WERI-Rb-1 (cell line): ENCODE measurements at regions not wholly inside any gene's neighbourhood (a gene's known extent, or its start where the extent isn't known, plus 50 kb on each side); places are given as distances from the start of the nearest gene placed in this dataset.
"Not testable (repeated sequence)": the region's sequence is repeated elsewhere in the genome, so short reads cannot be mapped to it uniquely, and the experiment has no call there.

ENCODE experiments used
- DNase-seq: peaks from one replicate; pipeline ENCODE4 v3.0.0-alpha.2; 2020
- H3K27ac ChIP-seq: fragments of 250-450 bp; sonication (Bioruptor Pico); 2 replicates; pipeline ENCODE4 v1.5.1; 2020; ENCODE audit warnings: mild to moderate bottlenecking, moderate library complexity
- H3K27me3 ChIP-seq: fragments of 250-450 bp; sonication (Bioruptor Pico); 2 replicates; pipeline ENCODE4 v1.5.1; 2021; ENCODE audit warnings: mild to moderate bottlenecking, low read depth, moderate library complexity; ENCODE audit not compliant: insufficient read depth, severe bottlenecking
- H3K36me3 ChIP-seq: fragments of 250-450 bp; sonication (Bioruptor Pico); 2 replicates; pipeline ENCODE4 v1.5.1; 2020; ENCODE audit warnings: mild to moderate bottlenecking, moderate library complexity
- H3K4me3 ChIP-seq: 2 replicates; pipeline ENCODE4 v1.5.1; 2011; ENCODE audit warnings: low read depth, mild to moderate bottlenecking, control low read depth, low read length
- H3K9me3 ChIP-seq: fragments of 250-450 bp; sonication (Bioruptor Pico); 2 replicates; pipeline ENCODE4 v1.5.1; 2021; ENCODE audit warnings: mild to moderate bottlenecking, moderate library complexity; ENCODE audit not compliant: severe bottlenecking
- TF ChIP-seq, protein P1 (sequence below): IDR thresholded peaks from 2 replicates; pipeline ENCODE4 v1.5.1; 2011; ENCODE audit warnings: low read depth, mild to moderate bottlenecking, control low read depth, inconsistent platforms, low read length

GRCh38 chr1:196009362-196009761 is 598.9 kb downstream of the KCNT2 start:
- H3K27me3 ChIP-seq: no peaks in the 10 kb centered on the region
- TF ChIP-seq, protein P1, sequence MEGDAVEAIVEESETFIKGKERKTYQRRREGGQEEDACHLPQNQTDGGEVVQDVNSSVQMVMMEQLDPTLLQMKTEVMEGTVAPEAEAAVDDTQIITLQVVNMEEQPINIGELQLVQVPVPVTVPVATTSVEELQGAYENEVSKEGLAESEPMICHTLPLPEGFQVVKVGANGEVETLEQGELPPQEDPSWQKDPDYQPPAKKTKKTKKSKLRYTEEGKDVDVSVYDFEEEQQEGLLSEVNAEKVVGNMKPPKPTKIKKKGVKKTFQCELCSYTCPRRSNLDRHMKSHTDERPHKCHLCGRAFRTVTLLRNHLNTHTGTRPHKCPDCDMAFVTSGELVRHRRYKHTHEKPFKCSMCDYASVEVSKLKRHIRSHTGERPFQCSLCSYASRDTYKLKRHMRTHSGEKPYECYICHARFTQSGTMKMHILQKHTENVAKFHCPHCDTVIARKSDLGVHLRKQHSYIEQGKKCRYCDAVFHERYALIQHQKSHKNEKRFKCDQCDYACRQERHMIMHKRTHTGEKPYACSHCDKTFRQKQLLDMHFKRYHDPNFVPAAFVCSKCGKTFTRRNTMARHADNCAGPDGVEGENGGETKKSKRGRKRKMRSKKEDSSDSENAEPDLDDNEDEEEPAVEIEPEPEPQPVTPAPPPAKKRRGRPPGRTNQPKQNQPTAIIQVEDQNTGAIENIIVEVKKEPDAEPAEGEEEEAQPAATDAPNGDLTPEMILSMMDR: no peak
- no peak for DNase-seq
- no peaks in the 10 kb centered on the region for H3K36me3 ChIP-seq
- no peak overlapping the region for H3K27ac ChIP-seq
- no peak overlapping the region for H3K4me3 ChIP-seq
- H3K9me3 ChIP-seq: no peaks in the 10 kb centered on the region

- H3K27me3 ChIP-seq: no peaks in the 10 kb centered on the region
- no peak for DNase-seq
- no peaks in the 10 kb centered on the region for H3K36me3 ChIP-seq
- no peak overlapping the region for H3K27ac ChIP-seq
- no peak overlapping the region for H3K4me3 ChIP-seq
- TF ChIP-seq, protein P1: no peak
- no peaks in the 10 kb centered on the region for H3K9me3 ChIP-seq
These were observed 600.5 kb downstream of the KCNT2 start for GRCh38 chr1:196007763-196008162.

DNA sequence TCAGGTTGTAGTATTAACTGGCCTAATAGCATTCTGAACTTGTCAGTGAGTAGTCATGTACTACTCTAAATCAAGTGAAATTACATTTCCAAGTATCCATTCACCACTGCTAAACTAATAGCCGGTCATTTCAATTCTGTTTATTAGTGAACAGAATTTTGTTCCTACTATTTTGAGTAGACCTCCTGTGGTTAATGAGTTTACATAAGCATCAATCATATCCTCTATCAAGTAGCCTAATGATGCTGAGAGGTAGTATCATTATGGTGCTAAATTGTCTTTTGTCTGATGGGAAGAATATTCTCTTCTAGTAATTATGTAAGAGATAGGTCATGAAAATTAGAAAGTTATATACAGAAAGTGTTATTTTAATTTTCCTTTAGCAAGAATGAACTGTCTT is 602.8 kb downstream of the KCNT2 start:
- H3K27me3 ChIP-seq: no peaks in the 10 kb centered on the region
- DNase-seq: no peak

DNA sequence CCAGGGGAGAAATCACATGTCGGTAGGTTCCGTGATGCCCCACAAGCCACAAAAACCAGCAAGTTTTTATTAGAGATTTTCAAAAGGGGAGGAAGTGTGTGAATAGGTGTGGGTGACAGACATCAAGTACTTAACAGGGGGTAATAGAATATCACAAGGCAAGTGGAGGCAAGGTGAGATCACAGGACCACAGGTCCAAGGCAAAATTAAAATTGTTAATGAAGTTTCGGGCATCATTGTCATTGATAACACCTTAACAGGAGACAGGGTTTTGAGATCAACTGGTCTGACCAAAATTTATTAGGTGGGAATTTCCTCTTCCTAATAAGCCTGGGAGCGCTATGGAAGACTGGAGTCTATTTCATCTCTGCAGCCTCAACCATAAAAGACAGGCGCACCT is 603.9 kb downstream of the KCNT2 start:
- H3K27ac ChIP-seq, H3K36me3 ChIP-seq, H3K4me3 ChIP-seq, DNase-seq, H3K9me3 ChIP-seq, H3K27me3 ChIP-seq: not testable (repeated sequence)

More for the DNA sequence above, 602.8 kb downstream of the KCNT2 start:
- TF ChIP-seq, protein P1: no peak
- Histone ChIP-seq H3K36me3 (no peaks in the 10 kb centered on the region), H3K9me3 (no peaks in the 10 kb centered on the region), H3K4me3 (no peak overlapping the region), H3K27ac (no peak overlapping the region)

GRCh38 chr1:196002906-196003305 is 605.3 kb downstream of the KCNT2 start:
- no peaks in the 10 kb centered on the region for H3K36me3 ChIP-seq
- DNase-seq: no peak
- H3K27me3 ChIP-seq: no peaks in the 10 kb centered on the region
- TF ChIP-seq, protein P1: no peak
- H3K4me3 ChIP-seq: no peak overlapping the region
- H3K9me3 ChIP-seq: no peaks in the 10 kb centered on the region
- no peak overlapping the region for H3K27ac ChIP-seq

- DNase-seq, H3K27ac ChIP-seq, H3K4me3 ChIP-seq, H3K27me3 ChIP-seq, H3K9me3 ChIP-seq, H3K36me3 ChIP-seq: not testable (repeated sequence)
These were observed 605.9 kb downstream of the KCNT2 start for GRCh38 chr1:196002296-196002695.

DNA sequence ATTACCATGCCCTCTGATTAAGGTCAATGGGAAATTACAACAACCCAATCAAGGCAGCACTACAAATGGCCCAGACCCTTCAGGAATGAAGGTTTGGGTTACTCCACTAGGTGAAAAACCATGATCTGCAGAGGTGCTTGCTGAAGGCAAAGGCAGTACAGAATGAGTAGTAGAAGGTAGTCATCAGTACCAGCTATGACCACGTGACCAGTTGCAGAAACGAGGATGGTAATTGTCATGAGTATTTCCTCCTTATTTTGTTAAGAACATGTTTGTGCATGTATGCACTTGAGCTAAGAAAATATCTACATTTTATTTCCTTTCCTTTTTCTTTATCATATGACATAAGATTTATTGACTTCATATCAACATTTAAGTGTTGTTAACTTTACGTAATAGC is 607.1 kb downstream of the KCNT2 start:
- no peak for DNase-seq
- no peaks in the 10 kb centered on the region for H3K9me3 ChIP-seq

More for the DNA sequence above, 607.1 kb downstream of the KCNT2 start:
- Histone ChIP-seq H3K27ac (no peak overlapping the region), H3K36me3 (no peaks in the 10 kb centered on the region), H3K4me3 (no peak overlapping the region), H3K27me3 (no peaks in the 10 kb centered on the region)
- TF ChIP-seq, protein P1: no peak
